NCI-H748 (cell line): ENCODE measurements at regions not wholly inside any gene's neighbourhood (a gene's known extent, or its start where the extent isn't known, plus 50 kb on each side); places are given as distances from the start of the nearest gene placed in this dataset.
A peak's percentile ranks its signal among the peaks of the same experiment; 100 is the strongest.
"Not testable (repeated sequence)": the region's sequence is repeated elsewhere in the genome, so short reads cannot be mapped to it uniquely, and the experiment has no call there.

Experiments used
- DNase-seq: peaks from one replicate; lab custom pipeline; 2025; ENCODE audit not compliant: unreplicated experiment; lab: John Stamatoyannopoulos, UW

GRCh38 chr17:71724339-71724738, 396.5 kb upstream of the SOX9 start:
- no peak for DNase-seq

GRCh38 chr17:71725811-71726210, 395.0 kb upstream of the SOX9 start:
- no peak for DNase-seq

- DNase-seq, result peak; percentile 69
Observed at GRCh38 chr17:71726341-71726740, 394.5 kb upstream of the SOX9 start.

GRCh38 chr17:71727292-71727691, 393.5 kb upstream of the SOX9 start:
- DNase-seq, result no peak

GRCh38 chr17:71727723-71728122, 393.1 kb upstream of the SOX9 start:
- no peak for DNase-seq

- no peak for DNase-seq
Observed at GRCh38 chr17:71730871-71731270, 389.9 kb upstream of the SOX9 start.

- DNase-seq, result no peak
Observed at GRCh38 chr17:71735893-71736292, 384.9 kb upstream of the SOX9 start.

GRCh38 chr17:71740866-71741265, 380.0 kb upstream of the SOX9 start:
- DNase-seq, result no peak

GRCh38 chr17:71741836-71742235, 379.0 kb upstream of the SOX9 start:
- DNase-seq, result no peak

GRCh38 chr17:71748872-71749271, 371.9 kb upstream of the SOX9 start:
- no peak for DNase-seq

- DNase-seq, result no peak
Observed at GRCh38 chr17:71753070-71753469, 367.8 kb upstream of the SOX9 start.

- DNase-seq, result no peak
Observed at GRCh38 chr17:71757156-71757555, 363.7 kb upstream of the SOX9 start.

- DNase-seq, result no peak
Observed at GRCh38 chr17:71757956-71758355, 362.9 kb upstream of the SOX9 start.

GRCh38 chr17:71759422-71760060, 361.3 kb upstream of the SOX9 start:
- no peak for DNase-seq

- DNase-seq, result peak; percentile 16
Observed at GRCh38 chr17:71760062-71760720, 360.6 kb upstream of the SOX9 start.

GRCh38 chr17:71762526-71762925, 358.3 kb upstream of the SOX9 start:
- DNase-seq, result no peak

GRCh38 chr17:71764505-71764904, 356.3 kb upstream of the SOX9 start:
- peak; percentile 38 for DNase-seq

- no peak for DNase-seq
Observed at GRCh38 chr17:71765437-71765836, 355.4 kb upstream of the SOX9 start.

GRCh38 chr17:71769850-71770249, 351.0 kb upstream of the SOX9 start:
- DNase-seq, result no peak

GRCh38 chr17:71777048-71777640, 343.7 kb upstream of the SOX9 start:
- DNase-seq, result no peak

- no peak for DNase-seq
Observed at GRCh38 chr17:71779482-71779881, 341.3 kb upstream of the SOX9 start.

- no peak for DNase-seq
Observed at GRCh38 chr17:71780596-71780995, 340.2 kb upstream of the SOX9 start.

- DNase-seq, result not testable (repeated sequence)
Observed at GRCh38 chr17:71782021-71782420, 338.8 kb upstream of the SOX9 start.
